ENCODE measurements at regions not wholly inside any gene's neighbourhood (a gene's known extent, or its start where the extent isn't known, plus 50 kb on each side); places are given as distances from the start of the nearest gene placed in this dataset.
"Not testable (repeated sequence)": the region's sequence is repeated elsewhere in the genome, so short reads cannot be mapped to it uniquely, and the experiment has no call there.

- H3K36me3 Mint-ChIP-seq (ENCODE audit: low read depth); H3K4me3 Mint-ChIP-seq (ENCODE audit: low read depth); H3K27ac Mint-ChIP-seq; H3K9me3 Mint-ChIP-seq; H3K4me1 Mint-ChIP-seq (ENCODE audit: low read depth); intact Hi-C loops (cut with micrococcal nuclease); H3K27me3 Mint-ChIP-seq (ENCODE audit: low read depth); DNase-seq (ENCODE audit: low spot score): not testable (repeated sequence)
These were observed 347.4 kb downstream of the MAGEE1 start for GRCh38 chrX:76774912-76775311.

DNA sequence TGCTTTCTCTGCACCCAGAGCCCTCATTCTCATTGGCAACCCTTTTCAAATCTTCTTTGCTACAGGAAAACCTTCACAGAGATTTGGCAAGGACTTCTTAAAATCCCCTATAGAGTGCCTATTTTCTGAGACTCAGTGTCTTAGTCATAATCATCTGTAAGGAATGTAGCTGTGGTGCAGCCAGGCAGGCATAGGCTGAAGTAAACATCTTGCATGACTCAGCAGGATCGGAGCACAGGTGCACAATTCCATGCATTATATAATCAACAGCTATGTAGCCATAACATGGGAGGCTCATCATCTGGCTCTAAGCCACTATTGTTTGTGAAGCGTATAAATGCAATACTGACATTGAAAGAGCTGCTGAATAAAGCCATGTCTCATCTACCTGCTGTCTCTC, 368.8 kb downstream of the MAGEE1 start:
- Mint-ChIP-seq H3K27me3 (ENCODE audit: low read depth) (no peaks in the 10 kb centered on the region), H3K27ac (no peak overlapping the region), H3K4me3 (ENCODE audit: low read depth) (no peak overlapping the region), H3K36me3 (ENCODE audit: low read depth) (no peaks in the 10 kb centered on the region), H3K9me3 (no peaks in the 10 kb centered on the region), H3K4me1 (ENCODE audit: low read depth) (no peaks in the 10 kb centered on the region)
- DNase-seq (ENCODE audit: low spot score) = no peak
- intact Hi-C loops (cut with micrococcal nuclease) = no loop called here

DNA sequence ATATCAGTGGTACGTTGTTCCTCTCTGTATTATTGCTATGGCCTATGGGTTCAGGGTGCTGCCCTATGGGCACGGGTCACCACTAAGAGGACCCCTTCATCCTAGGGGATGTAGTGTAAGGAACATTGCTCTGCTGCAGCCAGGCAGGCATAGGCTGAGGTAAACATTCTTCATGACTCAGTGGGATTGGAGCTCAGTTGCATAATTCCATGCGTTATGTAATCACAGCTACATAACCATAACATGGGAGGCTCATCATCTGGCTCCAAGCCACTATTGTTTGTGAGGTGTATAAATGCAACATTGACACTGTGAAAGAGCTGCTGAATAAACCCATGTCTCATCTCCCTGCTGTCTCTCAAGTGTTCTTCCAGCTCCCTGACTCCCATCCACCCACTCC, 375.2 kb downstream of the MAGEE1 start:
- intact Hi-C loops (cut with micrococcal nuclease) = no loop called here
- H3K4me3 Mint-ChIP-seq (ENCODE audit: low read depth) = no peak overlapping the region

DNA sequence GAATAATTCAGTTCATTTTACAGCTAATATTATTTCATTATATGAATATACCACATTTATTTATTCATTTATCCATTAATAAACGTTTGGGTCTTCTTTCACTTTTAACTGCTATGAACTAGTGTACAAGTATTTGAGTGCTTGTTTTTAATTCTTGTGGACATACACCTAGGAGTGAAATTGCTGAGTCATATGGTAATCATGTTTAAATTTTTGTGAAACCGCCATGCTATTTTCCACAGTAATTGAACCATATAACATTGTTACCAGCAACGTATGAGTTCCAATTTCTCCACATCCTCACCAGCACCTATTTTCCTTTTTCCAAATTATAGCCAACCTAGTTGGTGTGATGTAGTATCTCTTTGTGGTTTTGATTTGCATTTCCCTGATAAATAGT, 388.2 kb downstream of the MAGEE1 start:
- DNase-seq (ENCODE audit: low spot score) = no peak
- H3K9me3 Mint-ChIP-seq = no peaks in the 10 kb centered on the region
- intact Hi-C loops (cut with micrococcal nuclease) = no loop called here
- H3K36me3 Mint-ChIP-seq (ENCODE audit: low read depth) = no peaks in the 10 kb centered on the region
- H3K4me1 Mint-ChIP-seq (ENCODE audit: low read depth) = no peaks in the 10 kb centered on the region
- H3K4me3 Mint-ChIP-seq (ENCODE audit: low read depth) = no peak overlapping the region
- no peak overlapping the region for H3K27ac Mint-ChIP-seq
- H3K27me3 Mint-ChIP-seq (ENCODE audit: low read depth) = no peaks in the 10 kb centered on the region

More for the DNA sequence above, 375.2 kb downstream of the MAGEE1 start:
- Mint-ChIP-seq H3K4me1 (ENCODE audit: low read depth) (no peaks in the 10 kb centered on the region), H3K27ac (no peak overlapping the region), H3K36me3 (ENCODE audit: low read depth) (no peaks in the 10 kb centered on the region), H3K9me3 (no peaks in the 10 kb centered on the region), H3K27me3 (ENCODE audit: low read depth) (no peaks in the 10 kb centered on the region)
- DNase-seq (ENCODE audit: low spot score) = no peak

DNA sequence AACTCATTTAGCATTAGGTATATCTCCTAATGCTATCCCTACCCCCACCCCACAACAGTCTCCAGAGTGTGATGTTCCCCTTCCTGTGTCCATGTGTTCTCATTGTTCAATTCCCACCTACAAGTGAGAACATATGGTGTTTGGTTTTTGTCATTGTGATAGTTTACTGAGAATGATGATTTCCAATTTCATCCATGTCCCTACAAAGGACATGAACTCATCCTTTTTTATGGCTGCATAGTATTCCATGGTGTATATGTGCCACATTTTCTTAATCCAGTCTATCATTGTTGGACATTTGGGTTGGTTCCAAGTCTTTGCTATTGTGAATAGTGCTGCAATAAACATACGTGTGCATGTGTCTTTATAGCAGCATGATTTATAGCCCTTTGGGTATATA, 389.8 kb downstream of the MAGEE1 start:
- H3K9me3 Mint-ChIP-seq; H3K4me1 Mint-ChIP-seq (ENCODE audit: low read depth); intact Hi-C loops (cut with micrococcal nuclease); DNase-seq (ENCODE audit: low spot score); H3K27ac Mint-ChIP-seq; H3K36me3 Mint-ChIP-seq (ENCODE audit: low read depth); H3K4me3 Mint-ChIP-seq (ENCODE audit: low read depth); H3K27me3 Mint-ChIP-seq (ENCODE audit: low read depth): not testable (repeated sequence)

DNA sequence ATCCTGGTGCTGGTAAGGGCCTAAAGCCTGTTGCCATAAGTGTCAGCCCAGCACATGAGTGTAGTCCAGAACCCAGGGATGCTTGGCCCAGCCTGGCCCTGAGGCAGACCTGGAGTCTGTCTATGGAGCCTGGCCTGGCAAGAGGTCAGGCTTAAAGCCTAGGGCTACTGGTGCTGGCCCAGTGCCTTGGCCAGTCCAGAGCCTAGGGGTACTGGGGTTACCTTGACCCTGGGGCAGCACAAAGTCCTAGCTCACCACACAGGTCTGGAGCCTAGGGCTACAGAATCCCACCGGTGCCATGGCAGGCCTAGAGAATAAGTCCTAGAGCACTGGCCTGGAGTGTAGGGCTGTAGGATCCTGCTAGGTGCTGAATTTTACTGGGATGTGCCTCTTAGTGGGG, 393.8 kb downstream of the MAGEE1 start:
- Mint-ChIP-seq H3K36me3 (ENCODE audit: low read depth) (no peaks in the 10 kb centered on the region), H3K9me3 (no peaks in the 10 kb centered on the region), H3K4me3 (ENCODE audit: low read depth) (no peak overlapping the region), H3K27me3 (ENCODE audit: low read depth) (no peaks in the 10 kb centered on the region), H3K27ac (no peak overlapping the region), H3K4me1 (ENCODE audit: low read depth) (no peaks in the 10 kb centered on the region)
- intact Hi-C loops (cut with micrococcal nuclease) = no loop called here
- no peak for DNase-seq (ENCODE audit: low spot score)

DNA sequence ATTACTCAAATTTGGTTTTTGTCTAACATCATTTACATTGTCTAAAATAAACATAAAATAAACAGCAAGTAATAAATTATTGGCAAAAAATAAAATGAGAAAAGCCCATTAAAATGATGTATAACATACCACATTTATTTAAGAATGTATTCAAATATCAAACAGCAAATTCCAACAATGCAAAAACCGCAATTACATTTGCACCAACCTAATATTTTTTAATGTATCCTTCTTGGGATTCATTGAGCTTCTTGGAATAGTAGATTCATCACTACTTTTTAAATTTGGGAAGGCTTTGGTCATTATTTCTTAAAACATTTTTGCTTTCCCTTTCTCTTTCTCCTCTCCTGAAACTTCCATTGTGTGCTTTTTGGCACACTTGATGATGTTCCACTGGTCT, 400.2 kb downstream of the MAGEE1 start:
- Mint-ChIP-seq H3K4me1 (ENCODE audit: low read depth) (no peaks in the 10 kb centered on the region), H3K9me3 (no peaks in the 10 kb centered on the region), H3K27me3 (ENCODE audit: low read depth) (no peaks in the 10 kb centered on the region), H3K36me3 (ENCODE audit: low read depth) (no peaks in the 10 kb centered on the region), H3K27ac (no peak overlapping the region), H3K4me3 (ENCODE audit: low read depth) (no peak overlapping the region)
- intact Hi-C loops (cut with micrococcal nuclease) = no loop called here
- DNase-seq (ENCODE audit: low spot score) = no peak

- H3K4me3 Mint-ChIP-seq (ENCODE audit: low read depth); DNase-seq (ENCODE audit: low spot score); H3K27me3 Mint-ChIP-seq (ENCODE audit: low read depth); H3K9me3 Mint-ChIP-seq; intact Hi-C loops (cut with micrococcal nuclease); H3K27ac Mint-ChIP-seq; H3K4me1 Mint-ChIP-seq (ENCODE audit: low read depth); H3K36me3 Mint-ChIP-seq (ENCODE audit: low read depth): not testable (repeated sequence)
These were observed 413.4 kb downstream of the MAGEE1 start for GRCh38 chrX:76840902-76841301.

- Mint-ChIP-seq H3K4me1 (ENCODE audit: low read depth) (no peaks in the 10 kb centered on the region), H3K4me3 (ENCODE audit: low read depth) (no peak overlapping the region), H3K27me3 (ENCODE audit: low read depth) (no peaks in the 10 kb centered on the region), H3K27ac (no peak overlapping the region), H3K36me3 (ENCODE audit: low read depth) (no peaks in the 10 kb centered on the region), H3K9me3 (peaks cover 7% of the 10 kb centered on the region)
- intact Hi-C loops (cut with micrococcal nuclease) = no loop called here
- DNase-seq (ENCODE audit: low spot score) = no peak
These were observed 423.3 kb downstream of the MAGEE1 start for GRCh38 chrX:76850851-76851250.

DNA sequence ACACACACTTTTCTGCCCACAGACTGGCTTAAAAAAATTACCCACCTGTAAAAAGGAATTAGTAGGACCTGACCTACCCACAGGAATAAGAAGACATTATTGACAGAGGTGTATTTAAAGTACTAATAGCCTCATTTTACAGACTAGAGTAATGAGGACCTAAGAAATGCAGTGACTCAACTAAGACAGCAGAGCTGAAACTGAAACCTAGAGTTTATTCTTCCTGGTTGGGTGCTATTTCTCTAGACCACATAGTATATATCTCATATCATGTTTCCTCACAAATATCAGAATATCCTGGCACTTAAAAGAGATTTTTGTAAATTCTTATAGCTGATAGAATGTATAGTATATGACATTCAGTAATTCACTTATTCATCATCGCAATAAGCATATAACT, 435.0 kb downstream of the MAGEE1 start:
- Mint-ChIP-seq H3K27ac (no peak overlapping the region), H3K36me3 (ENCODE audit: low read depth) (no peaks in the 10 kb centered on the region), H3K9me3 (no peaks in the 10 kb centered on the region), H3K4me1 (ENCODE audit: low read depth) (no peaks in the 10 kb centered on the region), H3K27me3 (ENCODE audit: low read depth) (no peaks in the 10 kb centered on the region), H3K4me3 (ENCODE audit: low read depth) (no peak overlapping the region)
- DNase-seq (ENCODE audit: low spot score) = no peak
- intact Hi-C loops (cut with micrococcal nuclease) = no loop called here

DNA sequence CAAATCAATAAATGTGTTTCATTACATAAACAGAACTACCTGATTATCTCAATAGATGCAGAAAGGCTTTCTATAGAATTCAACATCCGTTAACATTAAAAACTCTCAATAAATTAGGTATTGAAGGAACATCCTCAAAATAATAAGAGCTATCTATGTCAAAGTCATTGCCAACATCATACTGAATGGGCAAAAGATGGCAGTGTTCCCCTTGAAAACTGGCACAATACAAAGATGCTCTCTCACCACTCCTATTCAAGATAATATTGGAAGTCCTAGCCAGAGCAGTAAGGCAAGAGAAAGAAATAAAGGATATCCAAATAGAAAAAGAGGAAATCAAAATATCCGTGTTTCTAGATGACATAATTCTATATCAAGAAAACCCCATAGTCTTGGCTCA, 466.4 kb downstream of the MAGEE1 start:
- peaks cover 17% of the 10 kb centered on the region for H3K9me3 Mint-ChIP-seq
- no peaks in the 10 kb centered on the region for H3K36me3 Mint-ChIP-seq (ENCODE audit: low read depth)
- intact Hi-C loops (cut with micrococcal nuclease) = no loop called here
- H3K27ac Mint-ChIP-seq = no peak overlapping the region
- no peaks in the 10 kb centered on the region for H3K27me3 Mint-ChIP-seq (ENCODE audit: low read depth)
- H3K4me1 Mint-ChIP-seq (ENCODE audit: low read depth) = no peaks in the 10 kb centered on the region
- H3K4me3 Mint-ChIP-seq (ENCODE audit: low read depth) = no peak overlapping the region
- DNase-seq (ENCODE audit: low spot score) = no peak

DNA sequence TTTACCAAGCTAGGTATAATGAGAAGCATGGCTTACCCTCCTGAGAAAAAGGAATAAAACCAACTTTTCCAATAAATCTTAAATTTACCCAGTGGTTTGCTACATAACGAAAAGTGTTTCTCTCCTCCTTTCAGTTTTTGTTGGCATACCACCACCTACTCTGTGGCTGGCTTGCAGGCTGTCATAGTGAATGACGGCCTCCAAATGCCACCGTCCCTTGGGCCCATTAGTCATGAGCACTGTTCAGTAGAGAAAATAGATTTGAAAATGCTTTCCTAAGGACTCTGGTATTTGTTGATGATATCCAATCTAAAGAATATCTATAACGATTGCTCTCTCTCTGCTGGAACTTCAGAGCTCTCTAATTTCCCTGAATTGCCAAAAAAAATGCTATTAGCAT, 488.3 kb downstream of the MAGEE1 start:
- no peak overlapping the region for H3K27ac Mint-ChIP-seq
- no peak overlapping the region for H3K4me3 Mint-ChIP-seq (ENCODE audit: low read depth)
- H3K4me1 Mint-ChIP-seq (ENCODE audit: low read depth) = no peaks in the 10 kb centered on the region
- peaks cover 13% of the 10 kb centered on the region for H3K9me3 Mint-ChIP-seq
- DNase-seq (ENCODE audit: low spot score) = no peak
- no peaks in the 10 kb centered on the region for H3K27me3 Mint-ChIP-seq (ENCODE audit: low read depth)
- no peaks in the 10 kb centered on the region for H3K36me3 Mint-ChIP-seq (ENCODE audit: low read depth)
- intact Hi-C loops (cut with micrococcal nuclease) = no loop called here

GRCh38 chrX:76918033-76918432, 490.5 kb downstream of the MAGEE1 start:
- Mint-ChIP-seq H3K4me3 (ENCODE audit: low read depth) (no peak overlapping the region), H3K4me1 (ENCODE audit: low read depth) (no peaks in the 10 kb centered on the region), H3K9me3 (peaks cover 6% of the 10 kb centered on the region), H3K27ac (no peak overlapping the region), H3K27me3 (ENCODE audit: low read depth) (no peaks in the 10 kb centered on the region), H3K36me3 (ENCODE audit: low read depth) (no peaks in the 10 kb centered on the region)
- intact Hi-C loops (cut with micrococcal nuclease) = no loop called here
- no peak for DNase-seq (ENCODE audit: low spot score)

DNA sequence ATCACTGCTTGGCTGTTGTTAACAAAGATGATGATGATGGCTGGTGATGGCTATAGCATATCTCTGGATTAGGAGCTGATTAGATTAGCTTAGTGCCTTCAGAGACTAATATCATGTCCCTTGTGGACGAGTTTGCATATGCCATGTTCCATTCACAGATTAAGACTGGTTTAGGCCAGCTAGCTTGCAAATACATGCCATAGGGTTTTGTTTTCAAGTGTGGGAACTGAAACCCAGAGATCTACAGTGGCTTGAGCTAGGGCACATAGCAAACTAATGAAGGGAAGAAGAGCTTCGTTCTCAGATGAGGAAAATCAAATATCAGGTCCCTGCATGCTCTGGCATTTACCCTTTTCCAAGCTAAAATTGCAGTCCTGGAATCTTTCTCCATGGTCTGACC, 492.3 kb downstream of the MAGEE1 start:
- H3K27me3 Mint-ChIP-seq (ENCODE audit: low read depth) = no peaks in the 10 kb centered on the region
- H3K27ac Mint-ChIP-seq = no peak overlapping the region
- no peaks in the 10 kb centered on the region for H3K36me3 Mint-ChIP-seq (ENCODE audit: low read depth)
- H3K4me1 Mint-ChIP-seq (ENCODE audit: low read depth) = no peaks in the 10 kb centered on the region
- H3K9me3 Mint-ChIP-seq = peaks cover 3% of the 10 kb centered on the region
- intact Hi-C loops (cut with micrococcal nuclease) = no loop called here
- DNase-seq (ENCODE audit: low spot score) = no peak
- H3K4me3 Mint-ChIP-seq (ENCODE audit: low read depth) = no peak overlapping the region
